ENCODE measurements at regions not wholly inside any gene's neighbourhood (a gene's known extent, or its start where the extent isn't known, plus 50 kb on each side); places are given as distances from the start of the nearest gene placed in this dataset.

GRCh38 chr12:74043343-74043742 lies 494.3 kb upstream of the ATXN7L3B start:
- TF ChIP-seq, protein P1, sequence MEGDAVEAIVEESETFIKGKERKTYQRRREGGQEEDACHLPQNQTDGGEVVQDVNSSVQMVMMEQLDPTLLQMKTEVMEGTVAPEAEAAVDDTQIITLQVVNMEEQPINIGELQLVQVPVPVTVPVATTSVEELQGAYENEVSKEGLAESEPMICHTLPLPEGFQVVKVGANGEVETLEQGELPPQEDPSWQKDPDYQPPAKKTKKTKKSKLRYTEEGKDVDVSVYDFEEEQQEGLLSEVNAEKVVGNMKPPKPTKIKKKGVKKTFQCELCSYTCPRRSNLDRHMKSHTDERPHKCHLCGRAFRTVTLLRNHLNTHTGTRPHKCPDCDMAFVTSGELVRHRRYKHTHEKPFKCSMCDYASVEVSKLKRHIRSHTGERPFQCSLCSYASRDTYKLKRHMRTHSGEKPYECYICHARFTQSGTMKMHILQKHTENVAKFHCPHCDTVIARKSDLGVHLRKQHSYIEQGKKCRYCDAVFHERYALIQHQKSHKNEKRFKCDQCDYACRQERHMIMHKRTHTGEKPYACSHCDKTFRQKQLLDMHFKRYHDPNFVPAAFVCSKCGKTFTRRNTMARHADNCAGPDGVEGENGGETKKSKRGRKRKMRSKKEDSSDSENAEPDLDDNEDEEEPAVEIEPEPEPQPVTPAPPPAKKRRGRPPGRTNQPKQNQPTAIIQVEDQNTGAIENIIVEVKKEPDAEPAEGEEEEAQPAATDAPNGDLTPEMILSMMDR (IDR thresholded peaks at IDR 0.05; ENCODE audit: poor library complexity): no peak
- TF ChIP-seq EZH2 (IDR thresholded peaks at IDR 0.05; ENCODE audit: borderline replicate concordance) (no peak), EZH2phosphoT487 (IDR thresholded peaks at IDR 0.05; ENCODE audit: low read depth, severe bottlenecking, unreplicated experiment) (no peak)

Measured in hepatocyte (in vitro differentiated cells).